ENCODE measurements at regions not wholly inside any gene's neighbourhood (a gene's known extent, or its start where the extent isn't known, plus 50 kb on each side); places are given as distances from the start of the nearest gene placed in this dataset.

DNA sequence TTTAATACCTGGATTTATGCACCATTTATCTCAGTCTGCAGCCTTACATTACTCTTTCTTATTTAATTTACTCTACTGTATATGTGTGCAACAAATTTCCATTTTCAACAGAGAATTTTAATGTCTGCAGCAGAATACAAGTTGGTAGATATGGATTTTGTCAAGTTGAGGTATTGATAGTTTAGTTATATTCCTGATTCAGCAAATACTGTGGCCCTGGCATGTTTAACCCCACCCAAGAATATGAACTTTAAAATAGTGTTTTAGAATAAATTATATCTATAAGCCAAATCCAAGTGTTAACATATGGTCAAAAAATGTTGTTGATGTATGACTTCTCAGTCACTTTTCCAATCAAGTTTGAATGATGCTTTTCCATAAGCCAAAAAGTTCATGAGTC, 378.4 kb upstream of the NRG3 start:
- TF ChIP-seq, protein P1, sequence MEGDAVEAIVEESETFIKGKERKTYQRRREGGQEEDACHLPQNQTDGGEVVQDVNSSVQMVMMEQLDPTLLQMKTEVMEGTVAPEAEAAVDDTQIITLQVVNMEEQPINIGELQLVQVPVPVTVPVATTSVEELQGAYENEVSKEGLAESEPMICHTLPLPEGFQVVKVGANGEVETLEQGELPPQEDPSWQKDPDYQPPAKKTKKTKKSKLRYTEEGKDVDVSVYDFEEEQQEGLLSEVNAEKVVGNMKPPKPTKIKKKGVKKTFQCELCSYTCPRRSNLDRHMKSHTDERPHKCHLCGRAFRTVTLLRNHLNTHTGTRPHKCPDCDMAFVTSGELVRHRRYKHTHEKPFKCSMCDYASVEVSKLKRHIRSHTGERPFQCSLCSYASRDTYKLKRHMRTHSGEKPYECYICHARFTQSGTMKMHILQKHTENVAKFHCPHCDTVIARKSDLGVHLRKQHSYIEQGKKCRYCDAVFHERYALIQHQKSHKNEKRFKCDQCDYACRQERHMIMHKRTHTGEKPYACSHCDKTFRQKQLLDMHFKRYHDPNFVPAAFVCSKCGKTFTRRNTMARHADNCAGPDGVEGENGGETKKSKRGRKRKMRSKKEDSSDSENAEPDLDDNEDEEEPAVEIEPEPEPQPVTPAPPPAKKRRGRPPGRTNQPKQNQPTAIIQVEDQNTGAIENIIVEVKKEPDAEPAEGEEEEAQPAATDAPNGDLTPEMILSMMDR (IDR thresholded peaks at IDR 0.05; ENCODE audit: low read length), result no peak
- TF ChIP-seq EZH2 (IDR thresholded peaks at IDR 0.05; ENCODE audit: borderline replicate concordance, low read length), result no peak
